GM12878 (cell line): ENCODE measurements at regions not wholly inside any gene's neighbourhood (a gene's known extent, or its start where the extent isn't known, plus 50 kb on each side); places are given as distances from the start of the nearest gene placed in this dataset.

ENCODE experiments used
- ATAC-seq: fragments of 200-7000 bp; cut with Tn5 transposase; 3 replicates; pipeline ENCODE4 v1.9.1; 2020; ENCODE audit warnings: mild to moderate bottlenecking, moderate library complexity
- BruUV-seq: library from RNA; stranded (reverse); fragments of 400-500 nt; replicated peaks from 2 replicates; lab custom pipeline; 2021; lab: Mats Ljungman, UMichigan
- CTCF ChIA-PET: fragments of 300-600 bp; sonication (Branson Sonifier 250); formaldehyde crosslinking; extraction: SDS; loops from one replicate; lab custom pipeline; 2021; ENCODE audit warnings: inconsistent platforms; lab: Yijun Ruan, JAX
- POLR2A ChIA-PET: fragments of 350-600 bp; formaldehyde crosslinking; extraction: SDS; loops from one replicate; lab custom pipeline; 2021; ENCODE audit warnings: inconsistent platforms; lab: Charles Lee
- RAD21 ChIA-PET: fragments of 300-600 bp; sonication (Branson Sonifier 250); formaldehyde crosslinking; loops from one replicate; lab custom pipeline; 2023; ENCODE audit warnings: antibody characterized with exemption; ENCODE audit not compliant: unreplicated experiment; lab: Charles Lee
- SMC1A ChIA-PET: fragments of 300-600 bp; sonication (Branson Sonifier 250); formaldehyde crosslinking; loops from one replicate; lab custom pipeline; 2023; ENCODE audit not compliant: unreplicated experiment, uncharacterized antibody; lab: Charles Lee
- DNase-seq: peaks from one replicate; pipeline ENCODE4 v3.0.0-alpha.2; 2011; ENCODE audit warnings: low read depth, low spot score
- FAIRE-seq: peaks from 3 replicates; lab custom pipeline; 2011; peaks lifted over from hg19 to GRCh38; lab: Jason Lieb, UNC
- H2AFZ ChIP-seq: 2 replicates; pipeline ENCODE4 v1.6.0; 2011; ENCODE audit warnings: low read depth, low read length, control low read depth; ENCODE audit not compliant: control insufficient read depth
- H3K27ac ChIP-seq: 2 replicates; pipeline ENCODE4 v1.5.1; 2011; ENCODE audit warnings: control low read depth; ENCODE audit not compliant: control insufficient read depth, insufficient read depth
- H3K27me3 ChIP-seq, 2 experiments: replicated peaks in 1 of 2; 2 replicates each; pipeline versions ENCODE4 v1.6.0 to v1.6.1; 2011; ENCODE audit warnings: low read length in 1 of 2; ENCODE audit not compliant: control insufficient read depth in 2 of 2, insufficient read depth in 2 of 2
- H3K36me3 ChIP-seq, 2 experiments: 2 replicates each; pipeline ENCODE4 v1.5.1; 2011; ENCODE audit warnings: low read length in 1 of 2; ENCODE audit not compliant: control insufficient read depth in 2 of 2, insufficient read depth in 2 of 2
- H3K4me1 ChIP-seq: 2 replicates; pipeline ENCODE4 v1.6.1; 2011; ENCODE audit warnings: mild to moderate bottlenecking, low read length, moderate library complexity, mixed read lengths; ENCODE audit not compliant: control insufficient read depth, insufficient read depth
- H3K4me2 ChIP-seq: 2 replicates; pipeline ENCODE4 v1.6.0; 2011; ENCODE audit warnings: control low read depth; ENCODE audit not compliant: control insufficient read depth, insufficient read depth
- H3K4me3 ChIP-seq: fragments of 200-600 bp; sonication (generic); 2 replicates; pipeline ENCODE4 v1.5.1; 2016
- H3K79me2 ChIP-seq: 2 replicates; pipeline ENCODE4 v1.6.0; 2011; ENCODE audit warnings: low read length; ENCODE audit not compliant: control insufficient read depth, insufficient read depth
- H3K9ac ChIP-seq: 2 replicates; pipeline ENCODE4 v1.8.0; 2011; ENCODE audit warnings: low read length, control low read depth, mixed read lengths; ENCODE audit not compliant: control insufficient read depth, insufficient read depth
- H3K9me3 ChIP-seq: replicated peaks from 3 replicates; pipeline ENCODE4 v1.5.1; 2011; ENCODE audit warnings: mild to moderate bottlenecking, low read length; ENCODE audit not compliant: control insufficient read depth, insufficient read depth
- H4K20me1 ChIP-seq: 2 replicates; pipeline ENCODE4 v1.6.0; 2011; ENCODE audit not compliant: control insufficient read depth, insufficient read depth
- GATAD2B ChIP-seq: fragments of 450-650 bp; conservative IDR thresholded peaks from 2 replicates; pipeline ENCODE4 v1.6.1; 2017; ENCODE audit warnings: low read depth, mild to moderate bottlenecking, moderate library complexity
- MTA3 ChIP-seq: IDR thresholded peaks from 2 replicates; pipeline ENCODE4 v1.6.1; 2012; ENCODE audit warnings: low read length, inconsistent platforms, borderline replicate concordance
- NRF1 ChIP-seq: conservative IDR thresholded peaks from 2 replicates; pipeline ENCODE4 v1.6.1; 2011; ENCODE audit warnings: mild to moderate bottlenecking, low read depth, low read length, improper control_type of control experiment
- WGBS: methylation state at CpG from one replicate; pipeline ENCODE4 v1.1.6; 2016; ENCODE audit warnings: low lambda C conversion rate; ENCODE audit not compliant: insufficient replicate concordance, insufficient coverage; ENCODE audit errors: missing lambda C conversion rate; 5-methylcytosine and 5-hydroxymethylcytosine counted together
- in situ Hi-C: fragments of 300-500 bp; cut with MboI; formaldehyde crosslinking; loops from 9 replicates; pipeline ENCODE4 v1.14.3; 2018; ENCODE audit warnings: mixed read lengths
- intact Hi-C: fragments of 100-400 bp; cut with micrococcal nuclease; formaldehyde crosslinking; loops from one replicate; pipeline ENCODE4 v1.14.2; 2022; ENCODE audit not compliant: unreplicated experiment
- TF ChIP-seq, protein P1 (sequence below): fragments of 450-650 bp; IDR thresholded peaks from 2 replicates; pipeline ENCODE4 v1.6.1; 2016; ENCODE audit warnings: mild to moderate bottlenecking, moderate library complexity, borderline replicate concordance
- TF ChIP-seq, protein P2 (sequence below): fragments of 450-650 bp; IDR thresholded peaks from 2 replicates; pipeline ENCODE4 v1.6.1; 2017; ENCODE audit warnings: borderline replicate concordance

DNA sequence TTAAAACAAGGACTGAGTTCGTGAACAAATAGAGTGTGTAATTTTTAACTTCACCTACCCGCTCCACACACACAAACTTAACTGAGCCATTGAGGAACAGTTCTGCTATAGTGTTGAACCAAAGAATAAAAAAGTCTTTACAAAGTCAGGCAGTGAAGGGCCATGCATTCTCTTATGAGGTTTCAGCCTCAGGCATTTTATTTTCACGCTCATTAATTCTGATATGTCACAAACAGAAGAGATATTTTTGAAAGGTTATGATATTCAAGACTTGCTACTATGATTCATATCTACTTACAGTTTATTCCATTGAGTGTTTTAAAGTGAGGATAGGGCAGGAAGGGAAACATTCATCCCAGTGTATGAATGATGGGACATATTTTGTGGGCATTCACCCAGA lies 282.2 kb downstream of the SLITRK5 start:
- Histone ChIP-seq H4K20me1 (no peaks in the 10 kb centered on the region), H3K27me3 (no peaks in the 10 kb centered on the region), H3K27ac (no peak overlapping the region), H3K9ac (no peak overlapping the region), H3K36me3 (no peaks in the 10 kb centered on the region), H3K4me3 (no peak overlapping the region), H3K4me2 (no peak overlapping the region), H3K4me1 (no peaks in the 10 kb centered on the region), H3K9me3 (no peaks in the 10 kb centered on the region), H3K79me2 (no peaks in the 10 kb centered on the region), H2AFZ (no peak overlapping the region)
- BruUV-seq: no TSS peak
- TF ChIP-seq GATAD2B (no peak), MTA3 (no peak), NRF1 (no peak)
- TF ChIP-seq, protein P1, sequence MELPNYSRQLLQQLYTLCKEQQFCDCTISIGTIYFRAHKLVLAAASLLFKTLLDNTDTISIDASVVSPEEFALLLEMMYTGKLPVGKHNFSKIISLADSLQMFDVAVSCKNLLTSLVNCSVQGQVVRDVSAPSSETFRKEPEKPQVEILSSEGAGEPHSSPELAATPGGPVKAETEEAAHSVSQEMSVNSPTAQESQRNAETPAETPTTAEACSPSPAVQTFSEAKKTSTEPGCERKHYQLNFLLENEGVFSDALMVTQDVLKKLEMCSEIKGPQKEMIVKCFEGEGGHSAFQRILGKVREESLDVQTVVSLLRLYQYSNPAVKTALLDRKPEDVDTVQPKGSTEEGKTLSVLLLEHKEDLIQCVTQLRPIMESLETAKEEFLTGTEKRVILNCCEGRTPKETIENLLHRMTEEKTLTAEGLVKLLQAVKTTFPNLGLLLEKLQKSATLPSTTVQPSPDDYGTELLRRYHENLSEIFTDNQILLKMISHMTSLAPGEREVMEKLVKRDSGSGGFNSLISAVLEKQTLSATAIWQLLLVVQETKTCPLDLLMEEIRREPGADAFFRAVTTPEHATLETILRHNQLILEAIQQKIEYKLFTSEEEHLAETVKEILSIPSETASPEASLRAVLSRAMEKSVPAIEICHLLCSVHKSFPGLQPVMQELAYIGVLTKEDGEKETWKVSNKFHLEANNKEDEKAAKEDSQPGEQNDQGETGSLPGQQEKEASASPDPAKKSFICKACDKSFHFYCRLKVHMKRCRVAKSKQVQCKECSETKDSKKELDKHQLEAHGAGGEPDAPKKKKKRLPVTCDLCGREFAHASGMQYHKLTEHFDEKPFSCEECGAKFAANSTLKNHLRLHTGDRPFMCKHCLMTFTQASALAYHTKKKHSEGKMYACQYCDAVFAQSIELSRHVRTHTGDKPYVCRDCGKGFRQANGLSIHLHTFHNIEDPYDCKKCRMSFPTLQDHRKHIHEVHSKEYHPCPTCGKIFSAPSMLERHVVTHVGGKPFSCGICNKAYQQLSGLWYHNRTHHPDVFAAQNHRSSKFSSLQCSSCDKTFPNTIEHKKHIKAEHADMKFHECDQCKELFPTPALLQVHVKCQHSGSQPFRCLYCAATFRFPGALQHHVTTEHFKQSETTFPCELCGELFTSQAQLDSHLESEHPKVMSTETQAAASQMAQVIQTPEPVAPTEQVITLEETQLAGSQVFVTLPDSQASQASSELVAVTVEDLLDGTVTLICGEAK: no peak
- TF ChIP-seq, protein P2, sequence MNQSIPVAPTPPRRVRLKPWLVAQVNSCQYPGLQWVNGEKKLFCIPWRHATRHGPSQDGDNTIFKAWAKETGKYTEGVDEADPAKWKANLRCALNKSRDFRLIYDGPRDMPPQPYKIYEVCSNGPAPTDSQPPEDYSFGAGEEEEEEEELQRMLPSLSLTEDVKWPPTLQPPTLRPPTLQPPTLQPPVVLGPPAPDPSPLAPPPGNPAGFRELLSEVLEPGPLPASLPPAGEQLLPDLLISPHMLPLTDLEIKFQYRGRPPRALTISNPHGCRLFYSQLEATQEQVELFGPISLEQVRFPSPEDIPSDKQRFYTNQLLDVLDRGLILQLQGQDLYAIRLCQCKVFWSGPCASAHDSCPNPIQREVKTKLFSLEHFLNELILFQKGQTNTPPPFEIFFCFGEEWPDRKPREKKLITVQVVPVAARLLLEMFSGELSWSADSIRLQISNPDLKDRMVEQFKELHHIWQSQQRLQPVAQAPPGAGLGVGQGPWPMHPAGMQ: no peak
- ChIA-PET POLR2A (no interaction called here), SMC1A (no interaction called here), CTCF (no interaction called here), RAD21 (no interaction called here)
- intact Hi-C loops: no loop called here
- FAIRE-seq (no peak), ATAC-seq (no peak), DNase-seq (no peak)
- in situ Hi-C loops: no loop called here
- 13% methylated on average over 3 of the region's 3 CpGs for WGBS
